HAP-1 (cell line): ENCODE measurements at regions not wholly inside any gene's neighbourhood (a gene's known extent, or its start where the extent isn't known, plus 50 kb on each side); places are given as distances from the start of the nearest gene placed in this dataset.

Experiments used
- DNase-seq, 2 experiments: peaks; one replicate each; pipeline ENCODE4 v3.0.0-alpha.2; 2016 to 2020; ENCODE audit warnings: low spot score in 2 of 2
- H3K27me3 ChIP-seq: fragments of 250-450 bp; sonication (Bioruptor Pico); 2 replicates; pipeline ENCODE4 v1.5.1; 2020; ENCODE audit warnings: low read depth, mild to moderate bottlenecking, moderate library complexity
- H3K36me3 ChIP-seq: fragments of 250-450 bp; sonication (Bioruptor Pico); replicated peaks from 2 replicates; pipeline ENCODE4 v1.5.1; 2020; ENCODE audit warnings: mild to moderate bottlenecking
- H3K4me1 ChIP-seq: fragments of 250-450 bp; sonication (Bioruptor Pico); 2 replicates; pipeline ENCODE4 v1.5.1; 2020; ENCODE audit warnings: mild to moderate bottlenecking
- H3K4me3 ChIP-seq: fragments of 250-450 bp; sonication (Bioruptor Pico); 2 replicates; pipeline ENCODE4 v1.5.1; 2020; ENCODE audit warnings: mild to moderate bottlenecking, moderate library complexity
- H3K9me3 ChIP-seq: fragments of 250-450 bp; sonication (Bioruptor Pico); 2 replicates; pipeline ENCODE4 v1.5.1; 2020; ENCODE audit warnings: mild to moderate bottlenecking, moderate library complexity
- in situ Hi-C: fragments of 300-500 bp; cut with MboI; formaldehyde crosslinking; loops from 3 replicates; pipeline ENCODE4 v1.14.3; 2020; ENCODE audit warnings: low sequenced_read_pairs, inconsistent platforms, mixed read lengths

DNA sequence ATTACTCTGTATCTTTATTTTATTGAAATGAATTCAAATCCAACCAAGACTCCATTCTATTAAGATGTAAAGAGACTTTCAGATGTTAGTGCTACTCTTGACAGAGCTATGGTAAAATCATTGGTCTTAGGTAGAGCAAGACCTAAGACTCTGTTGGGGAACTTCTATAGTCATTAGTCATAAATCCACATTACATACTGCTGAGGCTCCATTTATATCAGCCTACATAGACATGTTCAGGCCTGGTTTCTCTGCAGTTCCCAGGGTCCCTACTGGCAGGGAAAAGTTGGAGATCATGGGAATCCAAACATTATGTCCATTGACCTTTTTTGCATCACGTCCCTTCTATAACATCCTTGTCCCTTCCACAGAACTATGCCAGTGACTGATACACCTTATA lies 580.4 kb upstream of the ZEB2 start:
- no peak for DNase-seq
- Histone ChIP-seq H3K9me3 (no peaks in the 10 kb centered on the region), H3K27me3 (no peaks in the 10 kb centered on the region), H3K4me1 (no peaks in the 10 kb centered on the region), H3K4me3 (no peak overlapping the region), H3K36me3 (no peaks in the 10 kb centered on the region)
- in situ Hi-C loops: no loop called here

DNA sequence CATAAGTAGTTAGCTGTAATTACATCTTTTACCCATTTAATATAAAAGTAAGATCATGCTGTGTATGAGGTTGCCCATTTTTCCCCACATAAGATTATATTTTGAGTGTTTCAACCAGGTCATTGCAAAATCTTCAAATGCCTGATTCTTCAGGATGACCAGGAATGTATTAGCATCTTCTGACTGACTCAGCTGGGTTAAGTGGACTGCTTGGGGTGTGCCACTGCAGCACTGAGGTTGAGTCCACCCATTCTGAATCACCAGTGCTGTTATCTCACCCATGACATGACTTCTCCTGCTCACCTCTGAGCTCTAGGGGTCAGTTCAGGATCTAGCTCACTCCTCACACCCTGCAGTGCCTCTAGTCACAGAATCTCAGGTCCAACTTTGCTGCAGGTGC lies 576.7 kb upstream of the ZEB2 start:
- no peaks in the 10 kb centered on the region for H3K9me3 ChIP-seq
- H3K4me3 ChIP-seq: no peak overlapping the region
- no peaks in the 10 kb centered on the region for H3K4me1 ChIP-seq
- in situ Hi-C loops: no loop called here
- no peaks in the 10 kb centered on the region for H3K36me3 ChIP-seq
- H3K27me3 ChIP-seq: no peaks in the 10 kb centered on the region
- no peak for DNase-seq

- H3K27me3 ChIP-seq: no peaks in the 10 kb centered on the region
- no peak overlapping the region for H3K4me3 ChIP-seq
- DNase-seq: no peak
- no peaks in the 10 kb centered on the region for H3K4me1 ChIP-seq
- no peaks in the 10 kb centered on the region for H3K9me3 ChIP-seq
- in situ Hi-C loops: no loop called here
- H3K36me3 ChIP-seq: no peaks in the 10 kb centered on the region
These were observed 575.9 kb upstream of the ZEB2 start for GRCh38 chr2:145095641-145096435.

DNA sequence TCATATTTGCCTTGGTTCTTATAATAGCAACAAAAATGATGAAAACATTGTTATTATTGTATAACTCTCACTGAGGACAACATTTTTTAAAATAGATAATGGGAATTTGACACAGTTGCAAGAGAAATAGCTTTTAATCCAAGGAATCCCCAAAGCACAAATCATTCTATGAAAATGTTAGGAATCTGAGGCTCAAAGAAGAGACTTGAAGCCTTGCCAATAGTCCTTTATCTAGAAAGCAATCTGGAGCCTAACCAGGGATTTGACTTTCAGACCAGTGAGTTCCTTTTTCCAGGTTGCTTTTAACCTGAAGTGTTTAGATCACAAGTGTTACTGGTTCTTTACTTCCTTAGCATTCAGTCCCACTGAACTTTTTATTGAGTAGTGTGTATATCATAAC lies 574.5 kb upstream of the ZEB2 start:
- in situ Hi-C loops: no loop called here
- Histone ChIP-seq H3K4me3 (no peak overlapping the region), H3K4me1 (no peaks in the 10 kb centered on the region), H3K9me3 (no peaks in the 10 kb centered on the region), H3K27me3 (no peaks in the 10 kb centered on the region), H3K36me3 (no peaks in the 10 kb centered on the region)
- DNase-seq: no peak

DNA sequence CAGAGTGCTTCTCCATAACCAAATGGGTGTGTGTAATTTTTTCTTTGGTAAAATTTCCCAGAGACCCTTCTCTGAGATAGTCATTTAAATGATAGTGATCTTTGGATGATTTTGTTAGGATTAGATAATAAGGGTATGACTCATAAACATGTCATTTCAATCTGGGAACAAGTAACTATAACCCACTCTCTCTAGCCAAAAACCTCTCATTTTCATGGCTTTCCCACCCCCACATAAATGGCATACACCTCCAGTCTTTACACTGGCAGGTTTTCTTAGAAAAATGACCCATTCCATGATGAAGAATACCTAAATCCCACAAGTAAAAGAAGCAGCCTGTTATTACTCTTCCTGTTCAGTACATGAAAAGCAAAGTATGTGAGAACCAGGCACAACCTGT lies 572.0 kb upstream of the ZEB2 start:
- DNase-seq: no peak
- Histone ChIP-seq H3K36me3 (no peaks in the 10 kb centered on the region), H3K27me3 (no peaks in the 10 kb centered on the region), H3K9me3 (no peaks in the 10 kb centered on the region), H3K4me3 (no peak overlapping the region), H3K4me1 (no peaks in the 10 kb centered on the region)
- in situ Hi-C loops: no loop called here

DNA sequence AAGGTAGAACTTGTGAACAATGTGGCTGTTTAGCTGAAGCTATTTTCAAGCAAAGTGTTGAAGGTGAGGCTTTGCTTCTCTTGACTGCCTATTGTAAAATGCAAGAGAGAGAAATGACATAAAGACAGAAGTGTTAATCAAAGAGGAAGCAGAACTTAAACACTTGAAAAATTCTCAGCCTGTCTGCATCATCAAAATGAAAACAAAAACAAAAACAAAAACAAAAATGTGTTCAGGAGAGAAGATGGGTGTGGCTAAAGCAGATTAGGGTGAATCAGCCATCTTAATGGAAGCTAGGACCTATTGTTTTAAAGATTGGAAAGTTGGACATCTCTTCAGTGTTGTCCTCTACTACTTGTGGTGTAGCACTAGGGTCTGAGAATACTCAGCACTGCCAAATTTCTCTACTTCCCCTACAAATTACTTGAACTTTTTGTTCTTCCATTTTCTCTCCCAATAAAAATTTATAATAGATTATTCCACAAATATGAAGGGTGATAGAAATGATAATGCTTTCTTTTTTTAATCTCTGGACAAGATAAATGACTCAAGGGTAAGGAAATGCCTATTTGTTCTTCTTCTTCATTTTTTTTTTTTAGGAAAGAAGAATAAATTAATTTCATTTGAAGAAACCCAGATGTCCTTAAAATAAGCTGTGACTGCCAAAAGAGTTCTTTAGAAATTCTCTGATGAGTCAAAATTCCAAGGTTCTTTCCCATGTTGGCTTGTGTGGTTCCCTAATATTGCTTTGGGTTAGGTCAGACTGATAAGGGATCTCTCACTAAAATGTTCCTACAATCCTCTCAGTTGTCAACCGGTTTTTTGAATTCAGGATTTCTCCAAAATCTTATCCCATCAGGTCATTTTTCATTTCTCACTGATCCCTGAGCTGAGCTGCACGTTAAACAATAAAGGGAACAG lies 571.2 kb upstream of the ZEB2 start:
- no peak for DNase-seq
- H3K4me1 ChIP-seq: no peaks in the 10 kb centered on the region
- in situ Hi-C loops: no loop called here
- no peaks in the 10 kb centered on the region for H3K9me3 ChIP-seq
- H3K27me3 ChIP-seq: no peaks in the 10 kb centered on the region
- no peaks in the 10 kb centered on the region for H3K36me3 ChIP-seq
- no peak overlapping the region for H3K4me3 ChIP-seq

- Histone ChIP-seq H3K9me3 (no peaks in the 10 kb centered on the region), H3K4me3 (no peak overlapping the region), H3K27me3 (no peaks in the 10 kb centered on the region), H3K4me1 (no peaks in the 10 kb centered on the region), H3K36me3 (no peaks in the 10 kb centered on the region)
- in situ Hi-C loops: no loop called here
- no peak for DNase-seq
These were observed 568.8 kb upstream of the ZEB2 start for GRCh38 chr2:145088756-145089155.

DNA sequence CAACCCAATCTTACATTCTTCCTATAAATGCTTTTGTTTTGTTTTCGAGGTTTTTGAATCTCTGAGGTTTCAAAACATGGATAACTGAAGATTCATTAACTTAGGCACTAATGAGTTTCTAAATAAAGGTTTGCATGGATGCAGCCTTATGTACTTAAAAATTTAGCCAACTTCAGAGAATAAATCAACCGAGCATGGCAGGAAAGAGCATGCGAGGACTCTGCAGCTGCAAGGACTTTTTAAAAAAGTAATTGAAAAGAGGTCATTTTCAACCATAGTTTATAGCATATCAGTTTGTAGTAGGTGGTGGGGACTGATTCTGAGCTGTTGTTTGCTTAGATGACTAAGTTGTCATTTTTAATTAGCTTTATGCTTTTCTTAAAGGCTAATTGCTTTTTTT lies 567.0 kb upstream of the ZEB2 start:
- in situ Hi-C loops: no loop called here
- DNase-seq: no peak
- Histone ChIP-seq H3K4me3 (no peak overlapping the region), H3K27me3 (no peaks in the 10 kb centered on the region), H3K36me3 (no peaks in the 10 kb centered on the region), H3K4me1 (no peaks in the 10 kb centered on the region), H3K9me3 (no peaks in the 10 kb centered on the region)

DNA sequence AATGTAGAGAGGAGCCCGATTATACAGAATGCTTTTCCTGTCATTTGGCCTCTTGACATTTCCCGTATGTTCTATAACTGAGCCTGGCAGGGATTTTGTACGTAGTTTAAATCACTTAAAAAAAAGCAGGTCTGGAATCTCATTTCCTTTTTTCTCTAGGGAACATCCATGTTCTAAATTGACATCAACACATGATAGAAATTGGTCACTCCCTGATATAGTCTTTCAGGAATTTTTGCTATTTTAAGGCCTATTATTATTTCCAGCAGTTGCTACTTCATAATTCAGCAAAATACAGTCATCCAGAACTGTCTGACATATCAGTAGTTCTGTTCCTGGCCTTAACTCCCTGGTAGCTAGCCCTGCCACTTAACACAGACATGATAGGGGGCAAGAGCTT lies 565.7 kb upstream of the ZEB2 start:
- Histone ChIP-seq H3K9me3 (no peaks in the 10 kb centered on the region), H3K4me3 (no peak overlapping the region), H3K27me3 (no peaks in the 10 kb centered on the region), H3K4me1 (no peaks in the 10 kb centered on the region), H3K36me3 (no peaks in the 10 kb centered on the region)
- no peak for DNase-seq
- in situ Hi-C loops: no loop called here

DNA sequence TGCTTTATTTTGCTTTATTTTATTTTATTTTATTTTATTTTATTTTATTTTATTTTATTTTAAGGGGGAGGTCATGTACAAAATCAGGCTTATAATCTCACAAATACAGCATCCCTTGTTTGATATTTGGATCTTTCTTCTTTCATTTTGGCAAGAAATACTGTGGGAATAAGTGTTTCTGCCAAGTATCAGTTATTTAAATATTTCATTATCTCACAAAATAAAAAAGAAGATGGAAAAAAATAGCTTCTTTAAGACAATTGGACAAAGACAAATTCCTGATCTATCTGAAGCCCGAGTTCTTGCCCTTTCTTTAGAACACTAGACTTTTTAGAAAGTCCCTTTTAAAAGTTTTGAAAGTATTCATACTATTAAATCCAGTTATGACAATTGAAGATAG lies 560.5 kb upstream of the ZEB2 start:
- H3K9me3 ChIP-seq: no peaks in the 10 kb centered on the region
- H3K4me3 ChIP-seq: no peak overlapping the region
- in situ Hi-C loops: no loop called here
- no peak for DNase-seq
- no peaks in the 10 kb centered on the region for H3K27me3 ChIP-seq
- H3K4me1 ChIP-seq: no peaks in the 10 kb centered on the region; the same call in 1 of the 2 replicates
- H3K36me3 ChIP-seq: no peaks in the 10 kb centered on the region

DNA sequence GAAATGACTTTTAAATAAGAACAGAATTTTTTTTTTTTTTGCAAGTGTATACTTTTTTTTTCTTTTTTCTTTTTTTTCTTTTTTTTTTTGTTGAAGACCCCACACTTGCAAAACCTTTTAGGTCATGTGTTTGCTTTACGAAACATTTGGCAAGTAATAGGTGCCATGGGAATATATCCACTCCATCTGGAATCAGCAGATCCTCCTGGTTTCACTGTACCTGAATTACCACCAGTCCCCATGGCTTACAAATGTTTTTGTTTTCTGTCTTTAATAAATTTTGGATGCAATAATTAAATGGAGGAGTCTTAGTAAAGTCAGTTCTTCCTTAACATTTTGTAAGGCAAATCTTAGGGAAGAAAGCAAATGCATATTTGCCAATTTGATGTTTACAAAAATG lies 559.7 kb upstream of the ZEB2 start:
- Histone ChIP-seq H3K4me3 (no peak overlapping the region), H3K36me3 (no peaks in the 10 kb centered on the region), H3K9me3 (no peaks in the 10 kb centered on the region), H3K4me1 (no peaks in the 10 kb centered on the region; the same call in 1 of the 2 replicates), H3K27me3 (no peaks in the 10 kb centered on the region)
- in situ Hi-C loops: no loop called here
- no peak for DNase-seq

DNA sequence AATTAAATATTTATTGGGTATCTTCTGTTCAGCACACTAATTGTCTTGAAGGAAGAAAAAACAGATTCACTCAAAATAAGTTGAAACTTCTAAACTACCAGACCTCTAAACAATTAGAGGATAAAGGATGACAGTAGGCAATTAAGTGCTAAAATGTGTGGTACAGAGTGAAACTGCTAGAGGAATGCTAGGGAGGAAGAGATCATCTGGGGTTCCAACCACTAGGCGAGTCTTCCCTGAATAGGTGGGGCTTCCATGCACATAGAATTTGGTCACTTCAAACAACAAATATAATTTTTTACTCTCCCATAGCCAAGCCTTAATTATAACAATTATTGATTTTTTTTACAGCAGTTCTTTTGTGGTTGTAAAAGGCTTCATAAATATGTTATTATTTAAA lies 559.0 kb upstream of the ZEB2 start:
- DNase-seq: no peak
- H3K36me3 ChIP-seq: no peaks in the 10 kb centered on the region
- no peaks in the 10 kb centered on the region for H3K9me3 ChIP-seq
- no peak overlapping the region for H3K4me3 ChIP-seq
- H3K27me3 ChIP-seq: no peaks in the 10 kb centered on the region
- in situ Hi-C loops: no loop called here
- H3K4me1 ChIP-seq: no peaks in the 10 kb centered on the region; the same call in 1 of the 2 replicates

GRCh38 chr2:145076085-145076484 lies 556.2 kb upstream of the ZEB2 start:
- no peaks in the 10 kb centered on the region for H3K36me3 ChIP-seq
- in situ Hi-C loops: no loop called here
- H3K4me1 ChIP-seq: no peaks in the 10 kb centered on the region; the same call in 1 of the 2 replicates
- H3K27me3 ChIP-seq: no peaks in the 10 kb centered on the region
- no peaks in the 10 kb centered on the region for H3K9me3 ChIP-seq
- no peak overlapping the region for H3K4me3 ChIP-seq
- DNase-seq: no peak

- no peak for DNase-seq
- Histone ChIP-seq H3K4me1 (no peaks in the 10 kb centered on the region; the same call in 1 of the 2 replicates), H3K27me3 (no peaks in the 10 kb centered on the region), H3K4me3 (no peak overlapping the region), H3K9me3 (no peaks in the 10 kb centered on the region), H3K36me3 (no peaks in the 10 kb centered on the region)
- in situ Hi-C loops: no loop called here
These were observed 555.6 kb upstream of the ZEB2 start for GRCh38 chr2:145075454-145076062.
